B cell (primary cell): ENCODE measurements at regions not wholly inside any gene's neighbourhood (a gene's known extent, or its start where the extent isn't known, plus 50 kb on each side); places are given as distances from the start of the nearest gene placed in this dataset.

ENCODE experiments used
- ATAC-seq: fragments of 200-7000 bp; cut with Tn5 transposase; one replicate; pipeline ENCODE4 v1.10.0; 2021; ENCODE audit warnings: low read depth, mild to moderate bottlenecking, moderate number of reproducible peaks, moderate library complexity
- CTCF ChIA-PET: fragments of 350-600 bp; sonication (Branson Sonifier 250); formaldehyde crosslinking; loops from one replicate; lab custom pipeline; 2021; ENCODE audit warnings: antibody characterized with exemption, inconsistent platforms; lab: Charles Lee
- POLR2A ChIA-PET: fragments of 350-600 bp; sonication (Branson Sonifier 250); formaldehyde crosslinking; loops from one replicate; lab custom pipeline; 2021; ENCODE audit warnings: antibody characterized with exemption; lab: Charles Lee
- DNase-seq: peaks from one replicate; pipeline ENCODE4 v3.0.0; 2013
- H2AFZ ChIP-seq: 2 replicates; pipeline ENCODE4 v1.6.1; 2012; ENCODE audit warnings: mild to moderate bottlenecking, low read depth, low read length; ENCODE audit not compliant: insufficient read depth, poor library complexity, severe bottlenecking
- H3K27ac ChIP-seq, 2 donors: 1 replicate in 1 of 2; 2 replicates in 1 of 2; pipeline ENCODE4 v1.5.1; 2012 to 2013; ENCODE audit warnings: low read length in 2 of 2, mild to moderate bottlenecking in 2 of 2, moderate library complexity in 1 of 2
- H3K27me3 ChIP-seq, 4 experiments: fragments of 200-600 bp in 1 of 4; sonication (generic) in 1 of 4; replicated peaks in 1 of 4; 1 replicate in 2 of 4; 2 replicates in 2 of 4; pipeline versions ENCODE4 v1.6.1 to v1.7.0; 2013 to 2016; ENCODE audit warnings: low read length in 3 of 4, mild to moderate bottlenecking in 2 of 4, mixed read lengths in 1 of 4, moderate library complexity in 1 of 4; ENCODE audit not compliant: insufficient read depth in 4 of 4, control insufficient read depth in 3 of 4; ENCODE audit errors: control extremely low read depth in 1 of 4
- H3K36me3 ChIP-seq, 2 experiments: replicated peaks in 1 of 2; 1 replicate in 1 of 2; 2 replicates in 1 of 2; pipeline versions ENCODE4 v1.6.1 to v1.7.1; 2013; ENCODE audit warnings: low read length in 1 of 2; ENCODE audit not compliant: insufficient read depth in 2 of 2, control insufficient read depth in 1 of 2; ENCODE audit errors: control extremely low read depth in 1 of 2, extremely low read depth in 1 of 2
- H3K4me1 ChIP-seq, 2 donors: fragments of 200-600 bp in 1 of 2; sonication (generic) in 1 of 2; 1 replicate in 1 of 2; 2 replicates in 1 of 2; pipeline versions ENCODE4 v1.5.1 to v1.6.1; 2013 to 2017; ENCODE audit warnings: low read length in 2 of 2; ENCODE audit not compliant: control insufficient read depth in 2 of 2, insufficient read depth in 2 of 2
- H3K4me2 ChIP-seq: replicated peaks from 2 replicates; pipeline ENCODE3; 2012; ENCODE audit warnings: mild to moderate bottlenecking, low read depth, low read length; ENCODE audit not compliant: poor library complexity, severe bottlenecking
- H3K4me3 ChIP-seq, 5 experiments: fragments of 200-600 bp in 1 of 5; sonication (generic) in 1 of 5; 1 replicate in 3 of 5; 2 replicates in 2 of 5; pipeline versions ENCODE4 v1.5.1 to v1.7.0; 2011 to 2016; ENCODE audit warnings: low read length in 4 of 5, mild to moderate bottlenecking in 4 of 5, low read depth in 2 of 5, control low read depth in 1 of 5, moderate library complexity in 1 of 5; ENCODE audit not compliant: insufficient read depth in 1 of 5; ENCODE audit errors: control extremely low read depth in 1 of 5, extremely low read depth in 1 of 5
- H3K79me2 ChIP-seq: fragments of 200-600 bp; sonication (generic); one replicate; pipeline ENCODE4 v1.6.0; 2016; ENCODE audit warnings: low read length; ENCODE audit not compliant: control insufficient read depth, insufficient read depth
- H3K9ac ChIP-seq: fragments of 200-600 bp; sonication (generic); 2 replicates; pipeline ENCODE4 v1.6.1; 2017; ENCODE audit warnings: mild to moderate bottlenecking, low read length, moderate library complexity
- H3K9me3 ChIP-seq, 3 donors: one replicate each; pipeline versions ENCODE4 v1.6.1 to v1.7.1; 2013; ENCODE audit warnings: low read length in 2 of 3; ENCODE audit not compliant: control insufficient read depth in 2 of 3, insufficient read depth in 1 of 3; ENCODE audit errors: control extremely low read depth in 1 of 3
- H4K20me1 ChIP-seq: 2 replicates; pipeline ENCODE4 v1.6.0; 2012; ENCODE audit warnings: mild to moderate bottlenecking, low read length; ENCODE audit not compliant: insufficient read depth, control insufficient read depth, poor library complexity, severe bottlenecking
- H3K27ac Mint-ChIP-seq: one replicate; pipeline ENCODE4 v1.8.0; 2021; ENCODE audit warnings: mixed read lengths
- H3K27me3 Mint-ChIP-seq: one replicate; pipeline ENCODE4 v1.8.0; 2021; ENCODE audit warnings: mixed read lengths
- H3K4me1 Mint-ChIP-seq: one replicate; pipeline ENCODE4 v1.8.0; 2021; ENCODE audit warnings: mixed read lengths
- H3K4me3 Mint-ChIP-seq: one replicate; pipeline ENCODE4 v1.8.0; 2021; ENCODE audit warnings: mixed read lengths
- H3K9me3 Mint-ChIP-seq: one replicate; pipeline ENCODE4 v1.8.0; 2022; ENCODE audit warnings: mixed read lengths; ENCODE audit not compliant: insufficient read depth
- CTCF ChIP-seq: fragments of 200-600 bp; IDR thresholded peaks from one replicate; pipeline ENCODE4 v1.8.0; 2022; ENCODE audit warnings: antibody characterized with exemption, mild to moderate bottlenecking
- EZH2 ChIP-seq: IDR thresholded peaks from 2 replicates; pipeline ENCODE4 v1.6.1; 2012; ENCODE audit warnings: borderline replicate concordance, low read depth, mild to moderate bottlenecking, moderate library complexity, low read length; ENCODE audit not compliant: insufficient read depth, poor library complexity, severe bottlenecking
- WGBS: methylation state at CpG from one replicate; pipeline ENCODE4 v1.1.5; 2013; ENCODE audit warnings: missing lambda C conversion rate; ENCODE audit not compliant: insufficient coverage; 5-methylcytosine and 5-hydroxymethylcytosine counted together
- intact Hi-C: fragments of 100-400 bp; cut with micrococcal nuclease; formaldehyde crosslinking; loops from one replicate; pipeline ENCODE4 v1.10.0; 2022

- H3K9ac ChIP-seq: no peak overlapping the region
- Mint-ChIP-seq H3K27ac (no peak overlapping the region), H3K4me1 (no peaks in the 10 kb centered on the region), H3K9me3 (no peaks in the 10 kb centered on the region), H3K27me3 (peaks cover 34% of the 10 kb centered on the region), H3K4me3 (no peak overlapping the region)
- no peaks in the 10 kb centered on the region for H3K36me3 ChIP-seq
- no peak for DNase-seq
- H3K27me3 ChIP-seq: peaks cover 0 to 12% (median 2%) of the 10 kb centered on the region in 4 experiments
- no peaks in the 10 kb centered on the region for H3K9me3 ChIP-seq
- H2AFZ ChIP-seq: no peak overlapping the region
- TF ChIP-seq CTCF (no peak), EZH2 (no peak)
- ATAC-seq: no peak
- H3K79me2 ChIP-seq: no peaks in the 10 kb centered on the region
- WGBS: 69% methylated on average over 11 of the region's 11 CpGs
- H3K27ac ChIP-seq: no peak overlapping the region
- intact Hi-C loops: no loop called here
- H3K4me3 ChIP-seq: no peak overlapping the region
- H3K4me1 ChIP-seq: no peaks in the 10 kb centered on the region
- ChIA-PET CTCF (no interaction called here), POLR2A (no interaction called here)
- H3K4me2 ChIP-seq: no peak overlapping the region
- no peaks in the 10 kb centered on the region for H4K20me1 ChIP-seq
These were observed 154.2 kb upstream of the PRKCQ start for GRCh38 chr10:6734286-6734685.

- H3K4me3 Mint-ChIP-seq: no peak overlapping the region
- intact Hi-C loops: no loop called here
- ChIA-PET POLR2A (no interaction called here), CTCF (interaction anchor here (1.1 kb wide), 1 partner anchor 9 kb away, joined by 3 read pairs; no protein-coding TSS in a partner anchor)
- peaks cover 0 to 9% (median 2%) of the 10 kb centered on the region in 4 experiments for H3K27me3 ChIP-seq
- TF ChIP-seq CTCF (no peak), EZH2 (no peak)
- no peaks in the 10 kb centered on the region for H3K9me3 ChIP-seq
- H3K4me1 ChIP-seq: no peaks in the 10 kb centered on the region
- no peak overlapping the region for H3K27ac Mint-ChIP-seq
- H2AFZ ChIP-seq: no peak overlapping the region
- no peaks in the 10 kb centered on the region for H4K20me1 ChIP-seq
- no peak overlapping the region for H3K27ac ChIP-seq
- no peak overlapping the region for H3K4me2 ChIP-seq
- no CpG with 5 or more reads among the region's 7 CpGs for WGBS
- no peaks in the 10 kb centered on the region for H3K9me3 Mint-ChIP-seq
- DNase-seq (no peak), ATAC-seq (no peak)
- H3K27me3 Mint-ChIP-seq: peaks cover 43% of the 10 kb centered on the region
- no peaks in the 10 kb centered on the region for H3K36me3 ChIP-seq
- no peak overlapping the region for H3K9ac ChIP-seq
- H3K79me2 ChIP-seq: no peaks in the 10 kb centered on the region
- H3K4me3 ChIP-seq: no peak overlapping the region
- H3K4me1 Mint-ChIP-seq: no peaks in the 10 kb centered on the region
These were observed 149.8 kb upstream of the PRKCQ start for GRCh38 chr10:6729861-6730344.
